ENCODE measurements at regions not wholly inside any gene's neighbourhood (a gene's known extent, or its start where the extent isn't known, plus 50 kb on each side); places are given as distances from the start of the nearest gene placed in this dataset.

DNA sequence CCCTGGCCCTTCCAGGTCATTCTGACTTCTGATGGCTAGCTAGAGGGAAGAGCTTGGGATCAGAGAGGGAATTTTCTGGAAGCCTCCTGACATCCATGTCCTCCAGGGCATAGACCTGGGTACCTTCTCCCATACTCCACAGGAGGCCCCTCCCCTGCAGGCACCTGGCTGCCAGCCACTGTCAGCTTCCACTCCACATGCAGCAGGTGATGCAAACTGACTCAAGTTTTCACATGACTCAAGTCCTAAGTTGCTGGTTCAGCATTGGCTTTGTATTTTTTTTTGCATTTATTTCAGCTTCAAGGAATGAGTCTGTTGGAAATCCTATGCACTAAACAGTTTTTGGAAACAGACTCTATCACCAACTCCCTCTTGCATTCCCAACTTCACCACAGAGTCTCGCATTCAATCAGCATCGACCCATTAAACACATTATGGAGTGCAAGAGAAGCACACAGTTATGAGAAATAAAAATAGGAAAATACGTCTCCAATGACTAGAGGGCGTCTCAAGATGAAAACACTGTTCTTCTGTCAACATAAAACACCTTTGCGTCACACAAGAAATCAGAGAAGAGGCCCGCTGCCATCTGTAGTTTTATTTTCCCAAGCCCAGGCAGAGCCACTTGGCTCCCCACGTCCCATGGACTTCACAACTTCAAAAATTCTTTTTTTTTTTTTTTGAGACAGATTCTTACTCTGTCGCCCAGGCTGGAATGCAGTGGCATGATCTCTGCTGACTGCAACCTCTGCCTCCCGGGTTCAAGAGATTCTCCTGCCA, 362.6 kb upstream of the MGMT start:
- no peak for TF ChIP-seq CTCF (IDR thresholded peaks at IDR 0.05; ENCODE audit: extremely low read depth, insufficient read depth, missing control alignments)
- no peak for DNase-seq (ENCODE audit: low spot score)
- in situ Hi-C loops (cut with MboI; ENCODE audit: low pct_unique_long_range_greater_than_20kb, low sequenced_read_pairs, unreplicated experiment), result no loop called here

- no peak for DNase-seq (ENCODE audit: low spot score)
- no peak for TF ChIP-seq CTCF (IDR thresholded peaks at IDR 0.05; ENCODE audit: extremely low read depth, insufficient read depth, missing control alignments)
- in situ Hi-C loops (cut with MboI; ENCODE audit: low pct_unique_long_range_greater_than_20kb, low sequenced_read_pairs, unreplicated experiment), result no loop called here
Measured at GRCh38 chr10:129105266-129105665, 361.8 kb upstream of the MGMT start.

DNA sequence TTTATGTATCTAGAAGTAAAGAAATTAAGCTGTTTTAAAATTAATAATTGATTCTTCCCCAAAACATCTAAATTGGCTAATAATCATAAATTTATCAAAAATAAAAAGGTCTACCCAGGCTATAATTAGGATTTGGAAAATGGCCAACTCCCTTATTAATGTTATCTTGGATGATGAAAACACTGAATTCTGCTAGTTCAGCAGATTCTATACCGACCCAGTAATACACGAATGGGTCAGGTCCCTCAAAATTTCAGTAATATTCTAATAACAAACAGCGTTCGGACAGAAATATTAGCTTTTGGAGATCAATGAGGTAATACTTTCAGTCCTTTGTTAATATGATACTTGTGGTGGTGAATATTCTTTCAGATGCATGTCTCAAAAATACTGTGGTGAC, 360.7 kb upstream of the MGMT start:
- no peak for TF ChIP-seq CTCF (IDR thresholded peaks at IDR 0.05; ENCODE audit: extremely low read depth, insufficient read depth, missing control alignments)

DNA sequence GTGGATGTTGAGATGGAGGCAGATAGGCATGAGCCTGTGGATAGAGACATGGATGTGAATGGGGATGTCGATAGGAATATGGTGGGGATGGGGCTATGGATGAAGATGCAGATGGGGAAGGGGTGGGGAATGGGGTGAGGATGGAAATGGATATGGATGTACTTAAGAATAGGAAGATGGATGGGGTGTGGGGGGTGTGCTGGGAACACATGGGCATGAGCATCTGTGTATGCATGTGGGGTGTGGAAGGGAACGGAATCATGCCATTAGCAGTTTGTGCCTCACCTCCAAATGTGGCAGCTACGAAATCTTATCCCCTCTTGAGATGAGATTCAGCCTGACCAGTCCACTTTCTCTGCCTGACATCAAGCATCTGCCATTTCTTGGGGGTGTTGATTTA, 359.5 kb upstream of the MGMT start:
- in situ Hi-C loops (cut with MboI; ENCODE audit: low pct_unique_long_range_greater_than_20kb, low sequenced_read_pairs, unreplicated experiment), result no loop called here
- no peak for DNase-seq (ENCODE audit: low spot score)
- no peak for TF ChIP-seq CTCF (IDR thresholded peaks at IDR 0.05; ENCODE audit: extremely low read depth, insufficient read depth, missing control alignments)

More for the DNA sequence above, 360.7 kb upstream of the MGMT start:
- no peak for DNase-seq (ENCODE audit: low spot score)
- in situ Hi-C loops (cut with MboI; ENCODE audit: low pct_unique_long_range_greater_than_20kb, low sequenced_read_pairs, unreplicated experiment), result no loop called here

DNA sequence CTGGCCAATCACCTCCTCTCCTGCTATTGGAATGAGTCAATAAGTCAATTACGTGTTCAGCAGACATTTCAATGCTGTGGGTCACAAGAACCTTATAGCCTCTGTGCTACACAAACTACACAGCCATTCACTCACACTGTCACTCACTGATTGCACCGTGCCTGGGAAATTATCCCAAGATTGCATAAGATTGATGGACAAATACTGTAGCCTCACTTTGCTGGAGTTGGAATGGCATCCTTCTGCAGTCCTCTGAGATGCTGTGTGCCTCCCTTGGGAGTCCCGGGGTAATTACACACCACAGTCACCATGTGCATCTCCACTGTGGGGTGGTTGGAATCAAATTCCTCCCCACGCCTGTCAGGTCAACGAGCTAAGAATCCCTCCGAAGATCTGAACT, 358.7 kb upstream of the MGMT start:
- in situ Hi-C loops (cut with MboI; ENCODE audit: low pct_unique_long_range_greater_than_20kb, low sequenced_read_pairs, unreplicated experiment), result no loop called here
- TF ChIP-seq CTCF (IDR thresholded peaks at IDR 0.05; ENCODE audit: extremely low read depth, insufficient read depth, missing control alignments), result no peak
- no peak for DNase-seq (ENCODE audit: low spot score)

DNA sequence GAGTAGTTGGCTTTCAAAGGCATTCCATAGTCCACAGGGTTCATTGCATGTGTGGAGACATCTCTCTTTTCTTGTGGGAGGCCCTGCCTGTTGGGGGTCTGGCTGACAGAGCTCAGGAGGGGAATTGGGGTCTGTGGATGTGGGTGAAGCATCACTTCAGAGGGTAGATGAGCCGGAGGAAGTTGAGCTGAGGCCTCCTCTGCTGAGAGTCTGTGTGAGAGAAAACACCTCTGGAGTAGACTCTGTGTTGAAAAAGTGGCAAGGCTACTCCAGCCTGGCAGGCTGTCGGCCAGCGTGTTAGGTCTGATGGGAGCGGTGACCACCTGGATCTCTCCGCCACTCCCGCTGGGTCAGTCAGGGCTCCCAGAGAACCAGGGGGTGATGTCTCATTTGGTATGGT, 358.0 kb upstream of the MGMT start:
- TF ChIP-seq CTCF (IDR thresholded peaks at IDR 0.05; ENCODE audit: extremely low read depth, insufficient read depth, missing control alignments), result no peak
- no peak for DNase-seq (ENCODE audit: low spot score)
- in situ Hi-C loops (cut with MboI; ENCODE audit: low pct_unique_long_range_greater_than_20kb, low sequenced_read_pairs, unreplicated experiment), result no loop called here
